ENCODE measurements at regions not wholly inside any gene's neighbourhood (a gene's known extent, or its start where the extent isn't known, plus 50 kb on each side); places are given as distances from the start of the nearest gene placed in this dataset.

DNA sequence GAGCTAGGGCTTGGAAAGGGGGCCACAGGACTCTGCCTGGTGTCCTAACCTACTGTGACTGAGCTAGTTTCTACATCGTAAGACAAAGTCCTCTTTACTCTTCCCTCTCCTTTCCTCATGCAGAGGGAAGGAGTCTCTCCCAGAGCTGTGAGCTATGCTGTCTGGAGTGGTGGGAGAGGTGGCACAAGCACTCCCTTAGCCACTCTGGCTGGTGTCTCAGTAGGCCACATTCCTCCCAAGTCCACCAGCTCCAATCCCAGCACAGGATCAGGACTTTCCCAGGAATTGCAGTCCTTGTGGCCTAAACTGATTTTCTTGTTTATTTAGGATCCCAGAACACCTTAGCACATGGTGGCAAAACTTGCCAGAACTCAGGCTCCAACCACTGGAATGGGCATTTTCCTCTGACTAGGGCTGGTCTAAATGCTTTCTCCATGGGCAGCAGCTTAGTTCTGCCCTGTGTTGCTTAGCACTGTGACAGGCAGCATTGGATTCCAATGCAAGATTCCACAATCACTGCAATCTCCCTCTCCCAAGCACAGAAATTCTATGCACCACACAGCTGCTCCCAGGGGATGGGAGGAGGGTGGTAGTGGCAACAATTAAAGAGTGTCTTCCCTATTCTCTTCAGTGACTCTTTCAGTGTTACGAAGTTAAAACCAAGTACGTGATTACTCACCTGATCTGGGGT, 733.3 kb downstream of the HACE1 start:
- TF ChIP-seq, protein P1, sequence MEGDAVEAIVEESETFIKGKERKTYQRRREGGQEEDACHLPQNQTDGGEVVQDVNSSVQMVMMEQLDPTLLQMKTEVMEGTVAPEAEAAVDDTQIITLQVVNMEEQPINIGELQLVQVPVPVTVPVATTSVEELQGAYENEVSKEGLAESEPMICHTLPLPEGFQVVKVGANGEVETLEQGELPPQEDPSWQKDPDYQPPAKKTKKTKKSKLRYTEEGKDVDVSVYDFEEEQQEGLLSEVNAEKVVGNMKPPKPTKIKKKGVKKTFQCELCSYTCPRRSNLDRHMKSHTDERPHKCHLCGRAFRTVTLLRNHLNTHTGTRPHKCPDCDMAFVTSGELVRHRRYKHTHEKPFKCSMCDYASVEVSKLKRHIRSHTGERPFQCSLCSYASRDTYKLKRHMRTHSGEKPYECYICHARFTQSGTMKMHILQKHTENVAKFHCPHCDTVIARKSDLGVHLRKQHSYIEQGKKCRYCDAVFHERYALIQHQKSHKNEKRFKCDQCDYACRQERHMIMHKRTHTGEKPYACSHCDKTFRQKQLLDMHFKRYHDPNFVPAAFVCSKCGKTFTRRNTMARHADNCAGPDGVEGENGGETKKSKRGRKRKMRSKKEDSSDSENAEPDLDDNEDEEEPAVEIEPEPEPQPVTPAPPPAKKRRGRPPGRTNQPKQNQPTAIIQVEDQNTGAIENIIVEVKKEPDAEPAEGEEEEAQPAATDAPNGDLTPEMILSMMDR (IDR thresholded peaks at IDR 0.05; ENCODE audit: extremely low read depth in 1 of 2, insufficient read depth in 1 of 2, low read depth in 1 of 2, low read length in 2 of 2) = no peak
- no peak for TF ChIP-seq POLR2A (IDR thresholded peaks at IDR 0.05; ENCODE audit: low read depth, low read length)
- TF ChIP-seq MYC (IDR thresholded peaks at IDR 0.05; ENCODE audit: low read depth, low read length) = no peak
- no peak for TF ChIP-seq EZH2 (IDR thresholded peaks at IDR 0.05; ENCODE audit: borderline replicate concordance, low read depth, low read length, severe bottlenecking)
- no peak for TF ChIP-seq POLR2AphosphoS5 (IDR thresholded peaks at IDR 0.05; ENCODE audit: insufficient read depth, low read depth, low read length)

All from endothelial cell of umbilical vein (primary cell).